22Rv1 (cell line): ENCODE measurements at regions not wholly inside any gene's neighbourhood (a gene's known extent, or its start where the extent isn't known, plus 50 kb on each side); places are given as distances from the start of the nearest gene placed in this dataset.

ENCODE experiments used
- CTCF ChIP-seq: fragments of 450-650 bp; IDR thresholded peaks from 2 replicates; pipeline ENCODE4 v1.5.1; 2017; ENCODE audit warnings: mild to moderate bottlenecking
- ZFX ChIP-seq: fragments of 450-650 bp; IDR thresholded peaks from 2 replicates; pipeline ENCODE4 v1.6.1; 2017; ENCODE audit warnings: antibody characterized with exemption, borderline replicate concordance

- no peak for TF ChIP-seq CTCF
- TF ChIP-seq ZFX, result no peak
These were observed 567.0 kb downstream of the RIT2 start for GRCh38 chr18:42548493-42548892.
